H9 (cell line): ENCODE measurements at regions not wholly inside any gene's neighbourhood (a gene's known extent, or its start where the extent isn't known, plus 50 kb on each side); places are given as distances from the start of the nearest gene placed in this dataset.

Experiments used
- DNase-seq: peaks from one replicate; pipeline ENCODE4 v3.0.0-alpha.2; 2017
- H2AFZ ChIP-seq: one replicate; pipeline ENCODE4 v1.6.1; 2013; ENCODE audit warnings: mild to moderate bottlenecking, low read length, control low read depth, moderate library complexity
- H2AK5ac ChIP-seq: 2 replicates; pipeline ENCODE4 v1.6.1; 2013; ENCODE audit warnings: low read length, control low read depth, mixed read lengths; ENCODE audit not compliant: insufficient read length
- H2BK120ac ChIP-seq: one replicate; pipeline ENCODE4 v1.6.1; 2013; ENCODE audit warnings: low read depth, mild to moderate bottlenecking, low read length, control low read depth, inconsistent platforms; ENCODE audit not compliant: poor library complexity, severe bottlenecking
- H2BK12ac ChIP-seq: 2 replicates; pipeline ENCODE4 v1.6.1; 2013; ENCODE audit warnings: low read length, control low read depth, mixed read lengths, low read depth; ENCODE audit not compliant: insufficient read length
- H2BK15ac ChIP-seq: 2 replicates; pipeline ENCODE4 v1.6.1; 2013; ENCODE audit warnings: low read depth, low read length, control low read depth
- H2BK20ac ChIP-seq: one replicate; pipeline ENCODE4 v1.6.1; 2013; ENCODE audit warnings: low read depth, mild to moderate bottlenecking, low read length, control low read depth, inconsistent platforms; ENCODE audit not compliant: poor library complexity, severe bottlenecking
- H2BK5ac ChIP-seq: 2 replicates; pipeline ENCODE4 v1.6.1; 2013; ENCODE audit warnings: low read length, control low read depth, mixed read lengths; ENCODE audit not compliant: insufficient read length
- H3K14ac ChIP-seq: 2 replicates; pipeline ENCODE4 v1.6.1; 2013; ENCODE audit warnings: low read length, control low read depth; ENCODE audit not compliant: insufficient read depth
- H3K18ac ChIP-seq: 2 replicates; pipeline ENCODE4 v1.6.1; 2013; ENCODE audit warnings: low read depth, mild to moderate bottlenecking, mixed read lengths, low read length, control low read depth; ENCODE audit not compliant: insufficient read length
- H3K23ac ChIP-seq: 2 replicates; pipeline ENCODE4 v1.6.1; 2013; ENCODE audit warnings: low read length, control low read depth, mixed read lengths, low read depth; ENCODE audit not compliant: insufficient read length
- H3K23me2 ChIP-seq: 2 replicates; pipeline ENCODE4 v1.6.1; 2013; ENCODE audit warnings: low read depth, mild to moderate bottlenecking, mixed read lengths, low read length, control low read depth; ENCODE audit not compliant: insufficient read length, poor library complexity, severe bottlenecking
- H3K27ac ChIP-seq: 2 replicates; pipeline ENCODE4 v1.5.1; 2013; ENCODE audit warnings: low read length, control low read depth, mixed read lengths, low read depth; ENCODE audit not compliant: insufficient read length
- H3K27me3 ChIP-seq: 2 replicates; pipeline ENCODE4 v1.6.1; 2013; ENCODE audit warnings: low read length, control low read depth, inconsistent platforms; ENCODE audit not compliant: insufficient read depth
- H3K4ac ChIP-seq: 2 replicates; pipeline ENCODE4 v1.6.1; 2013; ENCODE audit warnings: low read depth, mild to moderate bottlenecking, control low read depth, inconsistent platforms, low read length, moderate library complexity
- H3K4me1 ChIP-seq: 2 replicates; pipeline ENCODE4 v1.6.1; 2013; ENCODE audit warnings: low read length, control low read depth, inconsistent platforms; ENCODE audit not compliant: insufficient read depth
- H3K4me2 ChIP-seq: 2 replicates; pipeline ENCODE4 v1.6.1; 2013; ENCODE audit warnings: low read length, control low read depth, mixed read lengths; ENCODE audit not compliant: insufficient read length, insufficient read depth
- H3K56ac ChIP-seq: 2 replicates; pipeline ENCODE4 v1.6.1; 2013; ENCODE audit warnings: low read depth, mild to moderate bottlenecking, mixed read lengths, low read length, control low read depth; ENCODE audit not compliant: insufficient read length
- H3K79me1 ChIP-seq: 2 replicates; pipeline ENCODE4 v1.6.1; 2013; ENCODE audit warnings: low read depth, mild to moderate bottlenecking, moderate library complexity, low read length, control low read depth, inconsistent platforms; ENCODE audit not compliant: insufficient read depth, poor library complexity, severe bottlenecking
- H3K79me2 ChIP-seq: 2 replicates; pipeline ENCODE4 v1.6.1; 2013; ENCODE audit warnings: low read length, control low read depth, inconsistent platforms; ENCODE audit not compliant: insufficient read depth
- H3K9ac ChIP-seq: 2 replicates; pipeline ENCODE4 v1.6.1; 2013; ENCODE audit warnings: low read length, control low read depth, mixed read lengths; ENCODE audit not compliant: insufficient read length; ENCODE audit errors: extremely low read depth
- H3K9me3 ChIP-seq: one replicate; pipeline ENCODE4 v1.6.1; 2013; ENCODE audit warnings: low read depth, low read length, inconsistent platforms; ENCODE audit not compliant: control insufficient read depth
- H3T11ph ChIP-seq: one replicate; pipeline ENCODE4 v1.6.1; 2013; ENCODE audit warnings: mild to moderate bottlenecking, low read length, control low read depth, inconsistent platforms
- H4K20me1 ChIP-seq: one replicate; pipeline ENCODE4 v1.6.1; 2013; ENCODE audit not compliant: control insufficient read depth, insufficient read length, insufficient read depth
- H4K5ac ChIP-seq: 2 replicates; pipeline ENCODE4 v1.6.1; 2013; ENCODE audit warnings: low read depth, mild to moderate bottlenecking, mixed read lengths, low read length, control low read depth; ENCODE audit not compliant: insufficient read length
- H4K8ac ChIP-seq: replicated peaks from 2 replicates; pipeline ENCODE4 v1.6.1; 2013; ENCODE audit warnings: low read length, control low read depth, mixed read lengths, low read depth; ENCODE audit not compliant: insufficient read length
- H4K91ac ChIP-seq: 2 replicates; pipeline ENCODE4 v1.6.1; 2013; ENCODE audit warnings: low read depth, mild to moderate bottlenecking, moderate library complexity, mixed read lengths, low read length, control low read depth; ENCODE audit not compliant: insufficient read length
- H3K27ac Mint-ChIP-seq, 3 experiments: 2 replicates in 2 of 3; 3 replicates in 1 of 3; pipeline ENCODE4 v1.8.0; 2020 to 2021; ENCODE audit warnings: mixed read lengths in 3 of 3, mild to moderate bottlenecking in 1 of 3, moderate library complexity in 1 of 3
- H3K27me3 Mint-ChIP-seq: 2 replicates; pipeline ENCODE4 v1.8.0; 2021; ENCODE audit warnings: low read depth, mild to moderate bottlenecking, moderate library complexity, mixed read lengths
- H3K36me3 Mint-ChIP-seq, 3 experiments: 2 replicates in 2 of 3; 3 replicates in 1 of 3; pipeline ENCODE4 v1.8.0; 2020 to 2021; ENCODE audit warnings: low read depth in 3 of 3, mixed read lengths in 3 of 3; ENCODE audit not compliant: insufficient read depth in 1 of 3
- H3K4me1 Mint-ChIP-seq, 2 experiments: 2 replicates each; pipeline ENCODE4 v1.8.0; 2020; ENCODE audit warnings: mixed read lengths in 2 of 2
- H3K4me3 Mint-ChIP-seq, 2 experiments: 2 replicates in 1 of 2; 3 replicates in 1 of 2; pipeline ENCODE4 v1.8.0; 2020 to 2021; ENCODE audit warnings: mild to moderate bottlenecking in 2 of 2, mixed read lengths in 2 of 2, moderate library complexity in 1 of 2
- H3K9me3 Mint-ChIP-seq, 2 experiments: 2 replicates in 1 of 2; 3 replicates in 1 of 2; pipeline ENCODE4 v1.8.0; 2020; ENCODE audit warnings: mild to moderate bottlenecking in 2 of 2, mixed read lengths in 2 of 2, moderate library complexity in 1 of 2
- CTCF ChIP-seq: fragments of 200-600 bp; sonication (generic); conservative IDR thresholded peaks from 3 replicates; pipeline ENCODE4 v1.8.0; 2021; ENCODE audit warnings: antibody characterized with exemption, mild to moderate bottlenecking
- WGBS: extraction: QIAGEN DNeasy Blood & Tissue Kit; methylation state at CpG from one replicate; pipeline ENCODE4 v1.1.7; 2013; ENCODE audit warnings: missing lambda C conversion rate, low lambda C conversion rate, mixed read lengths; ENCODE audit not compliant: insufficient read length; ENCODE audit errors: extremely low coverage; 5-methylcytosine and 5-hydroxymethylcytosine counted together

GRCh38 chr3:177441276-177441812 lies 244.1 kb upstream of the TBL1XR1 start:
- Histone ChIP-seq H3K14ac (no peak overlapping the region), H2BK20ac (no peak overlapping the region), H3K4me2 (no peak overlapping the region), H3K23me2 (no peaks in the 10 kb centered on the region), H3K23ac (no peak overlapping the region), H2BK15ac (no peak overlapping the region), H3K9ac (no peak overlapping the region), H3K18ac (no peak overlapping the region), H3K9me3 (no peaks in the 10 kb centered on the region), H3K4me1 (no peaks in the 10 kb centered on the region), H2BK12ac (no peak overlapping the region), H3K79me1 (no peaks in the 10 kb centered on the region), H4K5ac (no peak overlapping the region), H3K4ac (no peak overlapping the region), H3K27ac (no peak overlapping the region), H4K8ac (no peak overlapping the region), H3T11ph (no peak overlapping the region), H3K79me2 (no peaks in the 10 kb centered on the region), H3K27me3 (no peaks in the 10 kb centered on the region), H4K20me1 (no peaks in the 10 kb centered on the region), H4K91ac (no peak overlapping the region), H3K56ac (no peak overlapping the region), H2BK5ac (no peak overlapping the region), H2BK120ac (no peak overlapping the region), H2AFZ (no peak overlapping the region), H2AK5ac (no peak overlapping the region)
- Mint-ChIP-seq H3K9me3 (no peaks in the 10 kb centered on the region), H3K27ac (no peak overlapping the region), H3K4me1 (no peaks in the 10 kb centered on the region), H3K27me3 (no peaks in the 10 kb centered on the region), H3K36me3 (no peaks in the 10 kb centered on the region), H3K4me3 (no peak overlapping the region)
- TF ChIP-seq CTCF, result no peak
- DNase-seq, result no peak
- no CpG with 5 or more reads among the region's 1 CpG for WGBS
